IMR-90 (cell line): ENCODE measurements at regions not wholly inside any gene's neighbourhood (a gene's known extent, or its start where the extent isn't known, plus 50 kb on each side); places are given as distances from the start of the nearest gene placed in this dataset.

Experiments
- ATAC-seq: fragments of 200-7000 bp; cut with Tn5 transposase; 2 replicates; pipeline ENCODE4 v1.9.1; 2020; ENCODE audit warnings: low read depth, mild to moderate bottlenecking, moderate library complexity
- BruUV-seq: library from RNA; stranded (reverse); fragments of 400-500 nt; replicated peaks from 2 replicates; lab custom pipeline; 2021; lab: Mats Ljungman, UMichigan
- CTCF ChIA-PET: fragments of 300-600 bp; formaldehyde crosslinking; extraction: SDS; loops from one replicate; lab custom pipeline; 2021; ENCODE audit warnings: antibody characterized with exemption; lab: Yijun Ruan, JAX
- POLR2A ChIA-PET: fragments of 300-600 bp; sonication (Branson Sonifier 250); formaldehyde crosslinking; loops from one replicate; lab custom pipeline; 2022; ENCODE audit warnings: antibody characterized with exemption; ENCODE audit not compliant: unreplicated experiment; lab: Charles Lee
- DNase-seq: peaks from one replicate; pipeline ENCODE4 v3.0.0; 2013
- H2AFZ ChIP-seq: replicated peaks from 2 replicates; pipeline ENCODE3; 2013; ENCODE audit warnings: low read length, mild to moderate bottlenecking; ENCODE audit not compliant: poor library complexity
- H2AK5ac ChIP-seq: 2 replicates; pipeline ENCODE4 v1.6.1; 2013; ENCODE audit warnings: low read depth, low read length, inconsistent platforms
- H2AK9ac ChIP-seq: replicated peaks from 2 replicates; pipeline ENCODE3; 2013; ENCODE audit warnings: mild to moderate bottlenecking, low read depth, low read length, moderate library complexity; ENCODE audit not compliant: poor library complexity
- H2BK120ac ChIP-seq: 2 replicates; pipeline ENCODE4 v1.6.1; 2013; ENCODE audit warnings: low read depth, low read length, inconsistent platforms
- H2BK15ac ChIP-seq: 3 replicates; pipeline ENCODE4 v1.6.1; 2013; ENCODE audit warnings: low read depth, low read length, inconsistent platforms
- H2BK20ac ChIP-seq: 2 replicates; pipeline ENCODE4 v1.6.1; 2013; ENCODE audit warnings: low read depth, mild to moderate bottlenecking, inconsistent platforms, low read length, moderate library complexity
- H2BK5ac ChIP-seq: 2 replicates; pipeline ENCODE4 v1.6.1; 2013; ENCODE audit warnings: mild to moderate bottlenecking, low read depth, low read length, inconsistent platforms; ENCODE audit not compliant: poor library complexity, severe bottlenecking
- H3K14ac ChIP-seq: replicated peaks from 2 replicates; pipeline ENCODE4 v1.6.1; 2013; ENCODE audit warnings: low read depth, low read length, inconsistent platforms
- H3K18ac ChIP-seq: 2 replicates; pipeline ENCODE4 v1.6.1; 2013; ENCODE audit warnings: low read depth, low read length, control low read depth
- H3K23ac ChIP-seq: 2 replicates; pipeline ENCODE4 v1.6.1; 2013; ENCODE audit warnings: low read depth, low read length, inconsistent platforms
- H3K27ac ChIP-seq: 2 replicates; pipeline ENCODE4 v1.5.1; 2013; ENCODE audit warnings: mild to moderate bottlenecking, control low read depth, low read length; ENCODE audit not compliant: insufficient read depth
- H3K27me3 ChIP-seq: 2 replicates; pipeline ENCODE4 v1.6.1; 2013; ENCODE audit warnings: low read length; ENCODE audit not compliant: control insufficient read depth, insufficient read depth
- H3K36me3 ChIP-seq: 2 replicates; pipeline ENCODE4 v1.6.1; 2013; ENCODE audit warnings: low read length, mixed read lengths; ENCODE audit not compliant: control insufficient read depth, insufficient read depth
- H3K4ac ChIP-seq: 2 replicates; pipeline ENCODE4 v1.6.1; 2013; ENCODE audit warnings: low read depth, low read length, inconsistent platforms
- H3K4me1 ChIP-seq: 2 replicates; pipeline ENCODE4 v1.6.1; 2013; ENCODE audit warnings: low read length, mixed read lengths; ENCODE audit not compliant: control insufficient read depth, insufficient read depth
- H3K4me2 ChIP-seq: 2 replicates; pipeline ENCODE4 v1.6.1; 2013; ENCODE audit warnings: low read depth, mild to moderate bottlenecking, control low read depth, low read length, moderate library complexity
- H3K4me3 ChIP-seq: 2 replicates; pipeline ENCODE4 v1.5.1; 2013; ENCODE audit warnings: low read depth, mild to moderate bottlenecking, control low read depth, low read length, moderate library complexity; ENCODE audit not compliant: insufficient read depth
- H3K56ac ChIP-seq: 2 replicates; pipeline ENCODE4 v1.6.1; 2013; ENCODE audit warnings: low read length, inconsistent platforms; ENCODE audit not compliant: insufficient read depth; ENCODE audit errors: extremely low read depth
- H3K79me1 ChIP-seq, 2 experiments: 2 replicates each; pipeline ENCODE4 v1.6.1; 2013; ENCODE audit warnings: low read length in 2 of 2, inconsistent platforms in 1 of 2, low read depth in 1 of 2
- H3K9ac ChIP-seq: 2 replicates; pipeline ENCODE4 v1.6.1; 2013; ENCODE audit warnings: low read depth, low read length, control low read depth
- H3K9me1 ChIP-seq: 2 replicates; pipeline ENCODE4 v1.6.1; 2013; ENCODE audit warnings: low read length, inconsistent platforms; ENCODE audit not compliant: insufficient read depth
- H3K9me3 ChIP-seq: 2 replicates; pipeline ENCODE4 v1.6.1; 2013; ENCODE audit warnings: low read length; ENCODE audit not compliant: control insufficient read depth, insufficient read depth
- H4K20me1 ChIP-seq: 2 replicates; pipeline ENCODE4 v1.6.1; 2013; ENCODE audit warnings: low read length, inconsistent platforms; ENCODE audit not compliant: insufficient read depth
- H4K5ac ChIP-seq: 2 replicates; pipeline ENCODE4 v1.6.1; 2013; ENCODE audit warnings: mild to moderate bottlenecking, low read depth, low read length, control low read depth
- H4K8ac ChIP-seq, 2 experiments: 2 replicates each; pipeline ENCODE4 v1.6.1; 2013; ENCODE audit warnings: low read depth in 2 of 2, low read length in 2 of 2, control low read depth in 1 of 2, inconsistent platforms in 1 of 2
- H4K91ac ChIP-seq: 2 replicates; pipeline ENCODE4 v1.6.1; 2013; ENCODE audit warnings: low read depth, low read length, inconsistent platforms; ENCODE audit not compliant: insufficient read depth
- BHLHE40 ChIP-seq: fragments of 150-350 bp; IDR thresholded peaks from 2 replicates; pipeline ENCODE4 v1.6.1; 2016; ENCODE audit warnings: mild to moderate bottlenecking, low read depth, low read length
- CEBPB ChIP-seq: IDR thresholded peaks from 2 replicates; pipeline ENCODE4 v1.6.1; 2012; ENCODE audit warnings: low read depth, low read length, improper control_type of control experiment
- CHD1 ChIP-seq: IDR thresholded peaks from 2 replicates; pipeline ENCODE4 v1.6.1; 2012; ENCODE audit warnings: low read depth, low read length, improper control_type of control experiment
- CTCF ChIP-seq: conservative IDR thresholded peaks from 2 replicates; pipeline ENCODE4 v1.5.1; 2012; ENCODE audit warnings: mild to moderate bottlenecking, low read depth, low read length, improper control_type of control experiment
- ELK1 ChIP-seq: fragments of 150-350 bp; IDR thresholded peaks from 2 replicates; pipeline ENCODE4 v1.6.1; 2016; ENCODE audit warnings: low read depth, mild to moderate bottlenecking, low read length, moderate library complexity, borderline replicate concordance
- FOS ChIP-seq: fragments of 150-350 bp; IDR thresholded peaks from 2 replicates; pipeline ENCODE4 v1.6.1; 2016; ENCODE audit warnings: low read depth, low read length
- MAFK ChIP-seq: IDR thresholded peaks from 2 replicates; pipeline ENCODE4 v1.6.1; 2012; ENCODE audit warnings: low read depth, low read length, improper control_type of control experiment
- MAZ ChIP-seq: IDR thresholded peaks from 2 replicates; pipeline ENCODE4 v1.6.1; 2012; ENCODE audit warnings: low read depth, mild to moderate bottlenecking, low read length, improper control_type of control experiment, moderate library complexity, borderline replicate concordance
- MXI1 ChIP-seq: IDR thresholded peaks from 2 replicates; pipeline ENCODE4 v1.6.1; 2012; ENCODE audit warnings: low read depth, mild to moderate bottlenecking, low read length, moderate library complexity, borderline replicate concordance
- NFE2L2 ChIP-seq: fragments of 150-350 bp; IDR thresholded peaks from 2 replicates; pipeline ENCODE4 v1.6.1; 2016; ENCODE audit warnings: low read depth, mild to moderate bottlenecking, low read length
- POLR2A ChIP-seq: IDR thresholded peaks from 2 replicates; pipeline ENCODE4 v1.6.1; 2012; ENCODE audit warnings: mild to moderate bottlenecking, low read depth, low read length
- RAD21 ChIP-seq: IDR thresholded peaks from 2 replicates; pipeline ENCODE4 v1.6.1; 2012; ENCODE audit warnings: low read length, improper control_type of control experiment
- RCOR1 ChIP-seq: IDR thresholded peaks from 2 replicates; pipeline ENCODE4 v1.6.1; 2012; ENCODE audit warnings: mild to moderate bottlenecking, low read length, improper control_type of control experiment; ENCODE audit not compliant: insufficient replicate concordance
- RFX5 ChIP-seq: IDR thresholded peaks from 2 replicates; pipeline ENCODE4 v1.8.0; 2012; ENCODE audit warnings: low read depth, mild to moderate bottlenecking, low read length, moderate library complexity
- SMC3 ChIP-seq: fragments of 150-350 bp; IDR thresholded peaks from 2 replicates; pipeline ENCODE4 v1.6.1; 2016; ENCODE audit warnings: low read depth, mild to moderate bottlenecking, antibody characterized with exemption, low read length, moderate library complexity
- USF2 ChIP-seq: fragments of 150-350 bp; IDR thresholded peaks from 2 replicates; pipeline ENCODE4 v1.6.1; 2017; ENCODE audit warnings: mild to moderate bottlenecking, antibody characterized with exemption, low read length, low read depth
- WGBS, 2 experiments: methylation state at CpG; one replicate each; pipeline versions ENCODE4 v1.1.5 to v1.1.7; 2013; ENCODE audit warnings: missing lambda C conversion rate in 2 of 2; ENCODE audit not compliant: insufficient read length in 1 of 2; ENCODE audit errors: extremely low coverage in 2 of 2; 5-methylcytosine and 5-hydroxymethylcytosine counted together
- dilution Hi-C: fragments of 300-500 bp; cut with HindIII; formaldehyde crosslinking; loops from one replicate; pipeline ENCODE4 v1.14.3; 2018; ENCODE audit warnings: low sequenced_read_pairs; ENCODE audit not compliant: unreplicated experiment
- in situ Hi-C: fragments of 300-500 bp; cut with MboI; formaldehyde crosslinking; loops from 3 replicates; pipeline ENCODE4 v1.14.3; 2019; ENCODE audit warnings: low sequenced_read_pairs, inconsistent platforms, mixed read lengths
- intact Hi-C: fragments of 100-400 bp; cut with micrococcal nuclease; formaldehyde crosslinking; loops from 2 replicates; pipeline ENCODE4 v1.10.0; 2022

GRCh38 chr2:150955231-150955630 lies 306.4 kb downstream of the RBM43 start:
- 84% methylated on average over 9 of the region's 10 CpGs; no CpG with 5 or more reads in 1 of the 2 experiments for WGBS, 2 experiments
- H4K20me1 ChIP-seq, result no peaks in the 10 kb centered on the region
- H3K27ac ChIP-seq, result no peak overlapping the region
- ChIA-PET POLR2A (no interaction called here), CTCF (no interaction called here)
- no peaks in the 10 kb centered on the region for H3K36me3 ChIP-seq
- H2BK5ac ChIP-seq, result no peak overlapping the region
- H2BK120ac ChIP-seq, result no peak overlapping the region
- H2AK5ac ChIP-seq, result no peak overlapping the region
- DNase-seq, result no peak
- no peaks in the 10 kb centered on the region for H3K9me3 ChIP-seq
- H3K79me1 ChIP-seq, result no peaks in the 10 kb centered on the region
- H3K4me1 ChIP-seq, result no peaks in the 10 kb centered on the region
- no TSS peak for BruUV-seq
- dilution Hi-C loops (no loop called here), in situ Hi-C loops (no loop called here), intact Hi-C loops (no loop called here)
- H2BK15ac ChIP-seq, result no peak overlapping the region
- H3K18ac ChIP-seq, result no peak overlapping the region
- no peak overlapping the region for H2AK9ac ChIP-seq
- no peaks in the 10 kb centered on the region for H3K9me1 ChIP-seq
- H4K91ac ChIP-seq, result no peak overlapping the region
- H2BK20ac ChIP-seq, result no peak overlapping the region
- H4K5ac ChIP-seq, result no peak overlapping the region
- no peak overlapping the region for H3K14ac ChIP-seq
- H2AFZ ChIP-seq, result no peak overlapping the region
- no peak overlapping the region for H3K4ac ChIP-seq
- no peak overlapping the region for H3K9ac ChIP-seq
- no peaks in the 10 kb centered on the region for H3K27me3 ChIP-seq
- TF ChIP-seq MAZ (no peak), MXI1 (no peak), ELK1 (no peak), RCOR1 (no peak), CTCF (no peak), CHD1 (no peak), CEBPB (no peak), USF2 (no peak), FOS (no peak), MAFK (no peak), NFE2L2 (no peak), RFX5 (no peak), SMC3 (no peak), BHLHE40 (no peak), POLR2A (no peak), RAD21 (no peak)
- no peak overlapping the region for H3K56ac ChIP-seq
- H4K8ac ChIP-seq, result no peak overlapping the region
- no peak overlapping the region for H3K4me2 ChIP-seq
- H3K23ac ChIP-seq, result no peak overlapping the region
- H3K4me3 ChIP-seq, result no peak overlapping the region
- ATAC-seq, result no peak
